ENCODE measurements at regions not wholly inside any gene's neighbourhood (a gene's known extent, or its start where the extent isn't known, plus 50 kb on each side); places are given as distances from the start of the nearest gene placed in this dataset.

DNA sequence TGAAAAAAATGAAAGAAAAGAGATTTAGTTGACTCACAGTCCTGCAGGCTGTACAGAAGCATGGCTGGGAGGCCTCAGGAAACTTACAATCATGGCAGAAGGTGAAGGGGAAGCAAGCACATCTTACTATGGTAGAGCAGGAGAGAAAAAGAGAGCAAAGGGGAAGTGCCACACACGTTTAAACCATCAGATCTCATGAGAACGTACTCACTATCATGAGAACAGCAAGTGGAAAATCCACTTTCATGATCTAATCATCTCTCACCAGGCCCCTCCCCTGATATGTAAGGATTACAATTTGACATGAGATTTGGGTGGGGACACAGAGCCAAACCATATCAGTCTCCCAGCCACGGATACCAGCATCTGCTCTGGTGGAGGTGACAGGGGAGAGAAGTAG, 50.8 kb upstream of the CPOX start:
- Mint-ChIP-seq H3K4me1 (no peaks in the 10 kb centered on the region), H3K27me3 (ENCODE audit: low read depth) (no peaks in the 10 kb centered on the region), H3K36me3 (no peaks in the 10 kb centered on the region), H3K27ac (no peak overlapping the region), H3K4me3 (no peak overlapping the region), H3K9me3 (peaks cover 11% of the 10 kb centered on the region)
- no peak for DNase-seq (ENCODE audit: low spot score in 2 of 2, unreplicated experiment in 2 of 2)
- TF ChIP-seq CTCF (IDR thresholded peaks at IDR 0.05; ENCODE audit: unreplicated experiment), result no peak

GRCh38 chr3:98645039-98645438, 51.6 kb upstream of the CPOX start:
- H3K4me1 Mint-ChIP-seq, result no peaks in the 10 kb centered on the region
- H3K9me3 Mint-ChIP-seq, result peaks cover 7% of the 10 kb centered on the region
- no peak for TF ChIP-seq CTCF (IDR thresholded peaks at IDR 0.05; ENCODE audit: unreplicated experiment)
- DNase-seq (ENCODE audit: low spot score in 2 of 2, unreplicated experiment in 2 of 2), result no peak
- H3K36me3 Mint-ChIP-seq, result no peaks in the 10 kb centered on the region
- no peak overlapping the region for H3K27ac Mint-ChIP-seq
- peaks cover 2% of the 10 kb centered on the region for H3K27me3 Mint-ChIP-seq (ENCODE audit: low read depth)
- H3K4me3 Mint-ChIP-seq, result no peak overlapping the region

GRCh38 chr3:98646680-98647079, 53.3 kb upstream of the CPOX start:
- TF ChIP-seq CTCF (IDR thresholded peaks at IDR 0.05; ENCODE audit: unreplicated experiment), result no peak
- H3K27me3 Mint-ChIP-seq (ENCODE audit: low read depth), result peaks cover 4% of the 10 kb centered on the region
- H3K4me3 Mint-ChIP-seq, result no peak overlapping the region
- H3K4me1 Mint-ChIP-seq, result no peaks in the 10 kb centered on the region
- H3K36me3 Mint-ChIP-seq, result no peaks in the 10 kb centered on the region
- peaks cover 7% of the 10 kb centered on the region for H3K9me3 Mint-ChIP-seq
- DNase-seq (ENCODE audit: low spot score in 2 of 2, unreplicated experiment in 2 of 2), result no peak
- H3K27ac Mint-ChIP-seq, result no peak overlapping the region

DNA sequence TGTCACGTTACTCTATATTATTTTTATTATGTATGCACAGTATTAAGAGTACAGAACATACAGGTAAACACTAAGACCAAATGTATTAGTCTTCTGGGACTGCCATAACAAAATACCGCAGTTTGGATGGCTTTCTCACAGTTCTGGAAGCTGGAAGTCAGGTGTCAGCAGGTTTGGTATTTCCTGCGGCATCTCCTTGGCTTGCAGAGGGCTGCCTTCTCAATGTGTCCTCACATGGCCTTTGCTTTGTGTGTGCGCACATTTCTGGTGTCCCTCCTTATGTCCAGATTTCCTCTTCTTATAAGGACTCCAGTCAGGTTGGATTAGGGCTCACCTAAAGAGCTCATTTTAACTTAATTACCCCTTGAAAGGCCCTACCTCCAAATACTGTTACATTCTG, 53.8 kb upstream of the CPOX start:
- H3K27me3 Mint-ChIP-seq (ENCODE audit: low read depth), result peaks cover 4% of the 10 kb centered on the region
- H3K4me3 Mint-ChIP-seq, result no peak overlapping the region
- H3K36me3 Mint-ChIP-seq, result no peaks in the 10 kb centered on the region
- no peaks in the 10 kb centered on the region for H3K4me1 Mint-ChIP-seq
- no peak overlapping the region for H3K27ac Mint-ChIP-seq
- no peak for DNase-seq (ENCODE audit: low spot score in 2 of 2, unreplicated experiment in 2 of 2)
- no peak for TF ChIP-seq CTCF (IDR thresholded peaks at IDR 0.05; ENCODE audit: unreplicated experiment)
- peaks cover 6% of the 10 kb centered on the region for H3K9me3 Mint-ChIP-seq

DNA sequence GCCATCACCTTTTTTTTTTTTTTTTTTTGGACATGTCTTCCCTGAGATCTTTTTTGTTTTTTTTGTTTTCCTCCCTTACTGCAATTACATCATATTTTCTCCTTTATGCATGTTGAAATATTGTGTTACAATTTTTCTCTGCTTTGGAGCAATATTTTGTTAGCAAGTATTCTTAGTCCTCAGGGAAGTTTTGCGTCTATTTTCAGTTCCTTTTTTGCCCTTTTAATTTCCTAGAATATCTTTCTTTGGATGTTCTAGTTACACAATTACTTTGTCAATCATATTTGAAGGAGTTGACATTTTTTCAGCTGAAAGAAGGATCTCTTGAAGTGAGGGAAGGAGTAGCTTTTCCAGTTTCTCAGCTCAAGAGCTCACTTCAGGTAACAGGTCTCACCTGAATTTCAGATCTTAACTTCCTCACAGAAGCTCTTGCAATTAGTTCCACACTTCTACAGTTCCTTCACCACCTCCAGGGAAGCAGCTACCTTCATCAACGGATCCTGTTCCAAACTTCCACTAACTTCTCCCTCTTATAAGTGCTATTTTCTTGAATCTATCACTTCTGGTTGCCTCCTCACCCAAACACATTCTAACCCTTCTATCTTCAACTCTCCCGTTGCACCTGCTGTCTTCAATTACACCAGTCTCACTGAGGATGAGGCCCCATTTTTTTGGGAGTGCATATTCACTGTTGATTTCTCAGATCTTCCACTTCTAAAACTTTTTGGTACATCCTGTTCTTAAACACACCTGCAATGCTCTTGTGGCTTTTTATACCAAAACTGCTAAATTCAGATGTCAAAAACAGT, 57.8 kb upstream of the CPOX start:
- no peaks in the 10 kb centered on the region for H3K9me3 Mint-ChIP-seq
- H3K36me3 Mint-ChIP-seq, result no peaks in the 10 kb centered on the region
- H3K27me3 Mint-ChIP-seq (ENCODE audit: low read depth), result peaks cover 4% of the 10 kb centered on the region
- H3K27ac Mint-ChIP-seq, result no peak overlapping the region
- H3K4me3 Mint-ChIP-seq, result no peak overlapping the region
- no peak for TF ChIP-seq CTCF (IDR thresholded peaks at IDR 0.05; ENCODE audit: unreplicated experiment)
- DNase-seq (ENCODE audit: low spot score in 2 of 2, unreplicated experiment in 2 of 2), result no peak
- H3K4me1 Mint-ChIP-seq, result no peaks in the 10 kb centered on the region

GRCh38 chr3:98651780-98652077, 58.3 kb upstream of the CPOX start:
- Mint-ChIP-seq H3K27ac (no peak overlapping the region), H3K27me3 (ENCODE audit: low read depth) (peaks cover 6% of the 10 kb centered on the region), H3K4me3 (no peak overlapping the region), H3K4me1 (no peaks in the 10 kb centered on the region), H3K36me3 (no peaks in the 10 kb centered on the region), H3K9me3 (no peaks in the 10 kb centered on the region)
- no peak for TF ChIP-seq CTCF (IDR thresholded peaks at IDR 0.05; ENCODE audit: unreplicated experiment)
- no peak for DNase-seq (ENCODE audit: low spot score in 2 of 2, unreplicated experiment in 2 of 2)

All from mesothelial cell of epicardium (in vitro differentiated cells).